Left lung (tissue), 4 donors: ENCODE measurements at regions not wholly inside any gene's neighbourhood (a gene's known extent, or its start where the extent isn't known, plus 50 kb on each side); places are given as distances from the start of the nearest gene placed in this dataset.

Experiments
- ATAC-seq: fragments of 200-7000 bp; cut with Tn5 transposase; one replicate; pipeline ENCODE4 v1.9.1; 2020; ENCODE audit warnings: moderate library complexity
- DNase-seq, 4 donors: peaks; one replicate each; pipeline ENCODE4 v3.0.0-alpha.2; 2013 to 2020
- H3K27ac ChIP-seq, 2 donors: fragments of 200-600 bp; sonication (generic) in 1 of 2; one replicate each; pipeline versions ENCODE4 v1.5.0 to v1.8.0; 2020 to 2021
- H3K27me3 ChIP-seq, 2 donors: fragments of 200-600 bp; sonication (generic) in 1 of 2; one replicate each; pipeline versions ENCODE4 v1.5.0 to v1.8.0; 2020 to 2021
- H3K36me3 ChIP-seq, 2 donors: fragments of 200-600 bp; sonication (generic) in 1 of 2; one replicate each; pipeline versions ENCODE4 v1.5.0 to v1.8.0; 2020 to 2021
- H3K4me1 ChIP-seq, 2 donors: fragments of 200-600 bp; one replicate each; pipeline ENCODE4 v1.8.0; 2021
- H3K4me3 ChIP-seq, 2 donors: fragments of 200-600 bp; sonication (generic) in 1 of 2; one replicate each; pipeline versions ENCODE4 v1.5.0 to v1.8.0; 2020 to 2021; ENCODE audit warnings: mild to moderate bottlenecking in 1 of 2
- H3K9me3 ChIP-seq, 2 donors: fragments of 200-600 bp; sonication (generic) in 1 of 2; one replicate each; pipeline versions ENCODE4 v1.5.0 to v1.8.0; 2020 to 2021
- intact Hi-C, 2 donors: fragments of 100-400 bp; cut with DNase I; formaldehyde crosslinking; loops; one replicate each; pipeline versions ENCODE4 v1.11.2 to v1.14.2; 2022
- TF ChIP-seq, protein P1 (sequence below), 2 donors: fragments of 200-600 bp; sonication (generic) in 1 of 2; IDR thresholded peaks; one replicate each; pipeline versions ENCODE4 v1.5.0 to v1.8.0; 2021; ENCODE audit warnings: antibody characterized with exemption in 2 of 2
- donor health status: DM: no; HTN: yes; CAD: no.
- donor health status: DM: no; HTN: no; CAD: no.

DNA sequence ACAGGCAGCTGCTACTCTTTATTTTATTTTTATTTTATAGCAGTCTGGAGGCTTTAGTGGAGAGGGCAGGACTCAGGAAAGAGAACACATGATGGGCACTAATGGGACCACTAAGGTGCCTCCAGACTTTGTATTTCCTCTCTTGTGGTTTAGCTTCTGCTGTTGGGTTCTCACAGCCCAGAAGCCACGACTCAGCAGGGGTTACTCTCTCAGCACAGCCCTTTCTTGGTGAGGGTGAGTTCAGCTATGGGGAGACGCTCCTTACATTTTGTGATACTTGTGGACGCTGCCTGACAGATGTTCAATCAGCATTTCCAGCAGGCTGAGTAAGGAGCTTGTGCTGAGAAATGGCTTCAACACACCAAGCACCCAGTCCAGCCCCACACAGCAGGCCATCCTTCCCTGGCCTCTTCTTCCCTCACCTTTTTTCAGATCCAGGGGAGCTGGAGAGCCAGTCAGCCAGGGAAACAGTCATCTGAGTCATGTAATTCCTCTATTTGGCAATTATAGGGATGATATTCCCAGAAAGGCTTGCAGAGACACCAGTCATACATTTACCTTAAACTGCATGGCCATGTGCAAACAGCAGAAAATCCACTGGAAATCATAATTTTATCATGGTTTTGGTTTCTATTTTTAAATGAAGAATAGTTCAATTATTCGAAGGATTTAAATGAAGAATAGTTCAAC lies 53.2 kb upstream of the RAB3GAP2 start:
- H3K36me3 ChIP-seq: no peaks in the 10 kb centered on the region
- no peaks in the 10 kb centered on the region for H3K27me3 ChIP-seq
- DNase-seq (no peak), ATAC-seq (no peak)
- H3K4me1 ChIP-seq: no peaks in the 10 kb centered on the region
- H3K4me3 ChIP-seq: no peak overlapping the region
- intact Hi-C loops: no loop called here
- TF ChIP-seq, protein P1, sequence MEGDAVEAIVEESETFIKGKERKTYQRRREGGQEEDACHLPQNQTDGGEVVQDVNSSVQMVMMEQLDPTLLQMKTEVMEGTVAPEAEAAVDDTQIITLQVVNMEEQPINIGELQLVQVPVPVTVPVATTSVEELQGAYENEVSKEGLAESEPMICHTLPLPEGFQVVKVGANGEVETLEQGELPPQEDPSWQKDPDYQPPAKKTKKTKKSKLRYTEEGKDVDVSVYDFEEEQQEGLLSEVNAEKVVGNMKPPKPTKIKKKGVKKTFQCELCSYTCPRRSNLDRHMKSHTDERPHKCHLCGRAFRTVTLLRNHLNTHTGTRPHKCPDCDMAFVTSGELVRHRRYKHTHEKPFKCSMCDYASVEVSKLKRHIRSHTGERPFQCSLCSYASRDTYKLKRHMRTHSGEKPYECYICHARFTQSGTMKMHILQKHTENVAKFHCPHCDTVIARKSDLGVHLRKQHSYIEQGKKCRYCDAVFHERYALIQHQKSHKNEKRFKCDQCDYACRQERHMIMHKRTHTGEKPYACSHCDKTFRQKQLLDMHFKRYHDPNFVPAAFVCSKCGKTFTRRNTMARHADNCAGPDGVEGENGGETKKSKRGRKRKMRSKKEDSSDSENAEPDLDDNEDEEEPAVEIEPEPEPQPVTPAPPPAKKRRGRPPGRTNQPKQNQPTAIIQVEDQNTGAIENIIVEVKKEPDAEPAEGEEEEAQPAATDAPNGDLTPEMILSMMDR (IDR thresholded peaks at IDR 0.05): no peak
- no peaks in the 10 kb centered on the region for H3K9me3 ChIP-seq
- no peak overlapping the region for H3K27ac ChIP-seq

GRCh38 chr1:220323717-220324116 lies 51.5 kb upstream of the RAB3GAP2 start:
- H3K4me1 ChIP-seq: no peaks in the 10 kb centered on the region
- intact Hi-C loops: no loop called here
- TF ChIP-seq, protein P1 (IDR thresholded peaks at IDR 0.05): no peak
- no peak overlapping the region for H3K4me3 ChIP-seq
- no peaks in the 10 kb centered on the region for H3K36me3 ChIP-seq
- ATAC-seq (no peak), DNase-seq (no peak)
- H3K27me3 ChIP-seq: no peaks in the 10 kb centered on the region
- H3K27ac ChIP-seq: no peak overlapping the region
- no peaks in the 10 kb centered on the region for H3K9me3 ChIP-seq

GRCh38 chr1:220322570-220322969 lies 50.3 kb upstream of the RAB3GAP2 start:
- Histone ChIP-seq H3K9me3 (no peaks in the 10 kb centered on the region), H3K36me3 (no peaks in the 10 kb centered on the region), H3K27me3 (no peaks in the 10 kb centered on the region), H3K27ac (no peak overlapping the region), H3K4me1 (no peaks in the 10 kb centered on the region), H3K4me3 (no peak overlapping the region)
- TF ChIP-seq, protein P1 (IDR thresholded peaks at IDR 0.05): no peak
- DNase-seq (no peak), ATAC-seq (no peak)
- intact Hi-C loops: no loop called here
